T follicular helper cell (primary cell): ENCODE measurements at regions not wholly inside any gene's neighbourhood (a gene's known extent, or its start where the extent isn't known, plus 50 kb on each side); places are given as distances from the start of the nearest gene placed in this dataset.
"Not testable (repeated sequence)": the region's sequence is repeated elsewhere in the genome, so short reads cannot be mapped to it uniquely, and the experiment has no call there.

Source experiments
- DNase-seq: peaks from one replicate; pipeline ENCODE4 v3.0.0-alpha.2; 2020; ENCODE audit warnings: low read depth

DNA sequence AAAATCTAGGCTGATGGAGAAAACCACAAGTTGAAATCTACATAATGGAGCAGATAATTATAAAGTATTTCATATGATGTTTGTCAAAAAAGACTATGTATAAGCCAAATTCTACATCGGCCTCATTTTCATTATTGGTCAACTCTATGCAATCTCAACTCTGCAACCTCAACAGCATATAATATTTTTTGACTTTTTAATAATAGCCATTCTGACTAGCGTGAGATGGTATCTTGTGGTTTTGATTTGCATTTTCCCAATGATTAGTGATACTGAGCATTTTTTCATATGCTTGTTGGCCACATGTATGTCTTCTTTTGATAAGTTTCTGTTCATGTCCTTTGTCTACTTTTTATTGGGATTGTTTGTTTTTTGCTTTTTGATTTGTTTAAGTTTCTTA, 496.1 kb upstream of the SLC39A10 start:
- no peak for DNase-seq

DNA sequence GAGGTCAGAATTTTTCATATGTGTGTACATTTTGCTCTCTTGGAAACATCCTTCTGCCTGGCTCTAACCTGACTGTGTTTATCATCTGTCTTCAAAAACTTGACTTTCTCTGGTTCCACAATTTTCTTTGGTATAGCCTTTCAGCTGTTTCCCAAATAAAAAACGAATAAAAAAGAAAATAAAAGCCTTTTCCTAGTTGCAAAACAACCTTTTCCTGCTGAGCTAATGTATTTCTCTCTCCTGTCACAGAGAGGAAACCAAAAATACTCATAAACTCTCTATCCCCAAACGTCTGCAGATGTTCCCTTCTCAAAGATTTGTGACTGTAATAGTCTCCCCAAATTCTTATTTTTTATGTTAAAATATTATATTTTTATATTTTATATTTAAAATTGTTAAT, 505.3 kb upstream of the SLC39A10 start:
- no peak for DNase-seq

DNA sequence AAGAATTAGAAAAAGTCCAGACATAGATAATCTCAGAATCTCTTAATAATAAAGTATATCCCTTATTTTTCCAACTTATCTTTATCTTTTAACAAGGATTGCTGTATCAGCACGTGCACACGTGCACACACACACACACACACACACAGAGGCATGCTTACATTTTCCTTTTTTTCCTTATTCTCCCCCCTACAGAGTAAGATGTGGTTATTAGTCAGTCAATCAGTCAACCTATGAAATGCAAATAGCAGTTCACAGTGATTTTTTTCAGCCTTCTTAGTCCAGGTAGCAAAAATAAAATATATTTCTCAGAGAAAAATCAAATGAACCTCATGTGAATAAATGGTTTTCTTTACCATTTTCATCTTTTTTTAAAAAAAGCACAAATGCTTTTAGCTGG, 506.2 kb upstream of the SLC39A10 start:
- no peak for DNase-seq

DNA sequence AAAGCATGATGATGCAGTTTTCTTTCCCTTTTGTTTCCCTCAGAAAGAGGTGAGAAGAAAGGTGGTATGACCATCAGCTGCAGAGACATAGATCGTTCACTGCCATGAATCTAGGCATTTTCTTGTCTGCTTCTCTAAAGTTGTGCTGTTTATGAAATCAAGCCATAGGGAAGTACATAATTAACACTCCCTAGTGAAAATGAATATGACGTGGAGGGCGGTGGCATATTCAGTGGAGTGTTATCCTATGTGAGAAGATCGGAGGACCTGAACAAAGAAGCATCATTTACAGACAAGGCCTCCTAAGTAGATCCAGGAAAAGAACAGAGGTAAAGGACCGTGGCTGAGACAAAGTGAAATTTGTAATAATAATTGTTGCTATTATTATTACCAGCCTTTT, 509.0 kb upstream of the SLC39A10 start:
- no peak for DNase-seq

DNA sequence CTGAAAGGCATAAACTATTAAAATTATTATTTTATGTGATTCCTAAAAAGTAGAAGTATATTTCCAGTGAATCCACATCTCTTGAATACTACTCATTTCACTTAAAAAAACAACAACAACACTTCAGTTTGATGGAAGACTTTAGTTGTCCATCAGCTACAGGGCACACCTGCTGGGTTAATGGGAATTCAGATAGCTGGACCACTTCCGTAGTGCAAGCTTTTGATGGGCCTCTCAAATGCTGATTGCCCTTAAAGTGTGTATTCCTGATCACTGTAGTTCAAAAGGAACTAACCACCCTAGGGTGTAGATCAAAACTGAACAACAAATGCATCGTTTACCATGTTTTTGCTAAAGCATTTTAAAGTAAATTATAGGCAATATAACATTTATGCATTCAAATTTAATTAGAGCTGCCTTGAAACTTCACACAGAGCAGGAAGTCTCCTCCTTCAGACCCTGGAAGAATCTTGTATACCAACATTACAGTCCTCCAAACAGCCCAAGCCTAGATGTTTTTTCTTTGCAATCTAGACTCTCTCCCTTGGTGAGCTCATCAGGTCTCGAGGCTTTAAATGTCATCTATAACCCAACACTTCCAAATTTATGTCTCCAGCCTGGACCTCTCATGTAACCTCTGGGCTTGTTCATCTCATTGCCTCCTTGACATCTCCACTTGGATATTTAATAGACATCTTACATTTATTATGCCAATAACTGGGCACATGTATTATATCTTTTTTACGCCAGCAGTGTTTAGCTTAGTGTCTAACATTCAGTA, 510.1 kb upstream of the SLC39A10 start:
- DNase-seq: no peak

DNA sequence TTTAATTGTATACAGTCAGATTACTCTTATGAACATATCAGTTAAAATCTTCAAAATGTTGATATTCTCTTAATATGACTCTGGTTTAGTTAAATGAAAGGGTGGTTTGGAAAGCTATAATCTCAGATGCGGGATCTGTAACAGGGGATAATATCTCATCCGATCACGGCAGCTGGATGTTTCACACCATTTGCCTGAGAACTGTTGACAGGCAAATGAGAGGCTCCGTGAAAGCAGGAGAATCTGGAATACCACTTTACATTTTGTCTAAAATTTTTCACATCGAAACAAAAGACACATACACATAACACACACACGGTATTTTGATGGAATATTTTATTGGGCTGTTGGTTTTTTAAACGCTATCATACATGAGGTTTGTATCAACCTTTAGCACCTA, 518.6 kb upstream of the SLC39A10 start:
- DNase-seq: no peak

DNA sequence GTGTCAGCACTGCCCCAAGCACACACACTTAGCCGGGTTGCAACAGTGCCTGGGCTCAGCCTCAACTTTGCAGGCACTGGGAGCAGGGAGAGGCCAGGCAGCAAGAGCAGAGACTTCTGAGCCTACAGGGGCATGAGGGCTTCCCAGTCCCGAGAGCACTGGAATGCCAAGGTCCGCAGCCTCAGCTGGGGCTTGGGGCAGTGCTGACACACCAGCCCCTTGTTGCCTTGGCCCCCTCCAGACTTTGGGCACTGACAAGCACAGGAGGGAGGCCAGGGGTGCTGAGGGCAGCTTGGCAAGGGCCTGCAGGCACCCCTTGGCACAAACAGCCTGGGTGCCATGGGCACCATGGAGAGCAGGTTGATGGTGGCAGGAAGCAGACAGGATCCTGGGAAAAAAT, 531.1 kb upstream of the SLC39A10 start:
- DNase-seq: not testable (repeated sequence)

DNA sequence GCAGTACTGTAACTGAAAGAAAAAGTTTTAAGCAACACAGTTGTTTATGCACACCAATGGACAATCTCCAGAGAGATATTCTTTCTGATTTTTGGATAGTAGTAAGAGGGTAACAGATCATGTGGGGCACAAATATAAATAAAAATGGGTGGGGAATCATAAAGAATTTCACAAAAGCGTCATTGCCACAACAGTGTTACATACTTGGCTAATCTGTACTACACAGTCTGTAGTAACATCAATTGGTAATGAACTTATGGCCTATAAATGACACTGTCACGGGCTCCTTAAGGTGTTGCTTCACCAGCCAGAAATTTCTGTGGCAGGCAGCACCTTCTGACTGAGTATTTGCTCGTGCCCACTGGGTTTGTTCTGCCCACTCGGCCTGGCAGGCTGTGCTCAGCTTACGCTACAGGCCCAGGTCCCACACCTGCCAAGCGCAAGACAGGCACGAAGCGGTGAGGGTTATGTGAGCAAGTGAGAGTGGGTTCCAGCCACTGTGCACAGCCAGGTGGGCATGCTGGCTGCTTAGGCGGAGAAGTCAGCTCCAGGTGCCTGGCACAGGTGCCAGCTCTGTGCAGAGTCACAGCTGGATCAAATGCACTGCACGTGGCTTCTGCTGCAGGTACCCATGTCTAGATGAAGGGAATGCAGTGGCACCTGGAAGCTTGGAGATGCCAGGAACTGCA, 532.5 kb upstream of the SLC39A10 start:
- DNase-seq: no peak

DNA sequence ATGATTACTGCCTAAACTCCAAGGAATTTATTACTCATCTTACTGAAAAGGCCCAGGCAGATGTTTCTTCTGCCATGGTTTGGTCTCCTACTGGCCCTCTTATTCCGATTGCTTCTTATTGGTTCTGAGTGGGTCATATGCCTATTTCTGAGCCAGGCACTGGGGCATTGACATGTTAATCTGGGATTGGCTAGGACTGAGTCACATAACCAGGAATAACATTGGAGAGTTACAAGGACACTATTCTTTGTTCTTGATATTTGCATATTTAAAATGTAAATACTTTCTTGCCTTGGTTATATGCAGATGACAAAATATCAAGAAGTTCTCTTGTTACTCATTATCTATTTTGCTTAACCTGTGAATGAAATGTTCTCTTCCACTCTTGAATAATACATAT, 534.4 kb upstream of the SLC39A10 start:
- no peak for DNase-seq

DNA sequence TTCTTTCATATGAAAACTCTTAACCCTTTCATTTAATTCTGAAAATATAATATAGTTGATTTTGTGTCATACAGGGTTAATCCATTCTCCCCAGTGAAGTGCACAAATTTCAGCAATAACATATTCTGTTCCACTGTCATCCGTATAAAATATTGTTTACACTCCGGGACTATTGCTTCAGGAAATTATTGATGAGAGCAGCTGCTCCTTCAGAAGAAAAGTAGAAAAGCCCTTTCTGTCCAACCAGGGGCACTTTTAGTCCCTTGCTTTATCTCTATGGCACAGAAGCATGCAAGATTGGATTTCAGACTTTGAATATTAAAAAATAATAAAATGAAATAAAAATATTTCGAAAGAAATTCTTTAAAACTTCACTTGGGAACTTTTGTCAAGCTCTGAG, 535.7 kb upstream of the SLC39A10 start:
- no peak for DNase-seq

DNA sequence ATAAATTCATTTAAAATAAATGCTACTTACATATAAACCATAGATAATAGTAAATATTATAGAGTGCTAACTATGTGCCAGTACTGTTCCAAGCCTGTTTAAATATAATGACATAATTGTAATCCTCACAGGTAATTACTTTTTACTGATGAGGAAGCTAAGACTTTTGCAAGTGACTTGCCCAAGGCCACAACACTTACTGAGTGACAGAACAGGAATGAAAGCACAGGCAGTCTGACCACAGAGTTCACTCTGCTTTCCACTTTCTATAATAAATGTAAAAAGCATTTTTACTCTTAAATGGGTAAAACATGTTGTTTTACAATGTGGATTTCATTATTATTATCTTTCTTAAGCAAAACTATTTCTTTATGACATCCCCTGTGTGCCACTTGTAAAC, 537.8 kb upstream of the SLC39A10 start:
- no peak for DNase-seq

DNA sequence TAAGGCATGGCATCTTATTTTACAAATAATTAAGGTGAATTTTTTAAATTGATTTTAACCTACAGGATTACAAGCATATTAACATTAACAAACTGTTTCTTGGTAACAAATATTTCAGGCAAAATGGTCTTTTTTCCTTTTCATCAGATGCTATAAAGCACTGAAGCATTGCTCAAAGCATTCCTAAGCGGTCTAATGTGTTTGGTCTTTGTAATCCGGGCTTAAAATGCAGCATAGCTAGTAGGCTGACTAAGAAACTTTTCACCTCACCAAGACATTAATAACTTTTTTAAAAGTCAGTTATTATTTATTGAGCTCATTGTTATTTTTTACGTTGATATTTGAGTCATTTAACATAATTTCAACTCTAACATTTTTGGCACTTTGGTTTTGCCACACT, 538.8 kb upstream of the SLC39A10 start:
- no peak for DNase-seq

DNA sequence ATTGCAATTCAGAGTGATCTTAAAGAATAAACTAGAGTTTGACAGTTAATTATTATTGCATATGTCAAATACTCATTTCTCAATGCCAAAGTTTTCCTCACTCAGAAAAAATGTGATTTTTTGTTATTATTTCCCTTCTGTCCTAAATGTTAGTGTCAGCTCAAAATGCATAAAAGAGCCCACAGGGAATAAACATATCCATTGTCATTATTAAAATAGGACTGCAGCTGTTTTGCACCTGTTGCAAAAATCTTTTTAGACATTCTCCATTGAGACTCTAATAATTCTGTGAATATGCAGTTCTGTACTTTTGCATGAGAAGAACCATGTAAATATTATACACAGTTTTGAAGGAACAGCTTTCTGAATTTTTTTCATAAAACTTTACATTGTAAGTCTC, 540.0 kb upstream of the SLC39A10 start:
- DNase-seq: no peak

DNA sequence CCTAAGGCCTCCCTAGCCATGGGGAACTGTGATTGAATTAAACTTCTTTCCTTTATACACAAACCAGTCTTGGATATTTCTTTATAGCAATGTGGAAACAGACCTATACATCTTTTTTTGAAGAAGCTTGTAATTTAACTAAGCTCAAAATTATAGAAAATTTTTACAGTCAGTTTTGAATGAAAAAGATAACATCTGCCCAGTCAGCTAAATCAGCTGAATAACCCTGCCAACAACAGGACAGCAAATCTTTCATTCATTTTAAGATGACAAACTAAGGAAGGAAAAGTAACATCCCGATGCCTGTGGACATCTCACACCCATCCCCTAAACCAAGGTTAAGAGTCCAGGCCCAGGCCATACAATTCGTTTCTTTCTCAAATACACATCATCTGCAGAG, 541.3 kb upstream of the SLC39A10 start:
- no peak for DNase-seq

DNA sequence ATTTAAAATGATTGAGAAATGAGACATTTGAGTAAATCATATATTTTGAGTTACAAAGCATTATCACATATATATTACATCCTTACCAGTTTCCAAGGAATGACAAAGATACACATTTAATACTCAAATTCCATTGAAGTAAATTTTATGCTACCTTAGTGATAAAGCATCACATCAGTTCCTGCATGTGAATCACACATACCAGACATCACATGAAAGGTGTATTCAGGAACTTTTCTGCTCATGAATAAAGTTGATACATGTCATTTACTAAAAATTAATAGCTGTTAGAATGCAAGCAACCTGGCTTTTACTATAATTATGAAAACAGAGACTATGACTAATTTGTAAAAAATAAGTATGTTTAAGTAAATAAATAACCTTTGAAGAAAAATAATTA, 548.8 kb upstream of the SLC39A10 start:
- no peak for DNase-seq

DNA sequence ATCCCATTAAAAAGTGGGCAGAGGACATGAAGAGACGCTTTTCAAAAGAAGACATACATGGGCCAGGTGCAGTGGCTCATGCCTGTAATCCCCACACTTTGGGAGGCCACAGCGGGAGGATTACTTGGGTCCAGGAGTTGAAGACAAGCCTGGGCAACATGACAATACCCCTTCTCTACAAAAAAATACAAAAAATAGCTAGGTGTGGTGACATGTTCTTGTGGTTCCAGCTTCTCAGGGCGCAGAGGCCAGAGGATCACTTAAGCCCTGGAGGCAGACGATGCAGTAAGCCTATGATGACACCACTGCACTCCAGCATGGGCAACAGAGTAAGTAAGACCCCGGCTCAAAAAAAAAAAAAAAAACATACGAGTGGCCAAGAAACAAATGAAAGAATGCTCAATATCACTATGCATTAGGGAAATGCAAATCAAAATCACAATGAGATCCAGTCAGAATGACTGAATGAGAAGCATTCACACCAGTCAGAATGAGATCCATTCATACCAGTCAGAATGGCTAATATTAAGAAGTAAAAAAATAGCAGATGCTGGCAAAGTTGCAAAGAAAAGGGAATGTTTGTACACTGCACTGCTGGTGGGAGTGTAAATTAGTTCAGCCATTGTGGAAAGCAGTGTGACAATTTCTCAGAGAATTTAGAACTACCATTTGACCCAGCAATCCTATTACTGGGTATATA, 550.2 kb upstream of the SLC39A10 start:
- no peak for DNase-seq

DNA sequence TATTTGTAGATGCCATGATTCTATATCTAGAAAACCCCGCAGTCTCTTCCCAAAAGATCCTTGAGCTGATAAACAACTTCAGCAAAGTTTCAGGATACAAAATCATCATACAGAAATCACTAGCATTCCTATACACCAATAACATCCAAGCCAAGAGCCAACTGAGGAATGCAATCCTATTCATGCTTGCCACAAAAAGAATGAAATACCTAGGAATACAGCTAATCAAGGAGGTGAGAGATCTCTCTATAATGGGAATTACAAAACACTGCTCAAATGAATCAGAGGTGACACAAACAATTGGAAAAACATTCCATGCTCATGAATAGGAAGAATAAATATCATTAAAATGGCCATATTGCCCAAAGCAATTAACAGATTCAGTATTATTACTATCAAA, 551.4 kb upstream of the SLC39A10 start:
- DNase-seq: no peak

DNA sequence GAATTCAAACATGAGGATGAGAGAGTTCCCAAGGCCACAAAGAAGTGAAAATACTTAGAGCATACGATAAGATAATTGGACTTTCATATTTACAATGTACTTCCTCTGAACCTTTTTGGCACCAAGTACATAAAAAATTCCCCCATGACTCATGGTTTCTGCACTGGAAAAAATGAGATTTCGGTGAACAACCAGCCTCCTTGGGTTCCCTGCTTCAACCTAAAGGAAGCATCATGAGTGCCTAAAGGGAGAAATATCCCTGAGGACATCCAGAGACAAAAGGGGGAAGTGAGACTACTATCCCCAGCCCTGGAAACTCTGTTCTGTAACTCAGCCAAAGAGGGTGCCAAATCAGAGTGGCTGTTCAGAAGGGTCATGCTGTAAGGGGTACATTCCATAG, 562.7 kb upstream of the SLC39A10 start:
- no peak for DNase-seq

DNA sequence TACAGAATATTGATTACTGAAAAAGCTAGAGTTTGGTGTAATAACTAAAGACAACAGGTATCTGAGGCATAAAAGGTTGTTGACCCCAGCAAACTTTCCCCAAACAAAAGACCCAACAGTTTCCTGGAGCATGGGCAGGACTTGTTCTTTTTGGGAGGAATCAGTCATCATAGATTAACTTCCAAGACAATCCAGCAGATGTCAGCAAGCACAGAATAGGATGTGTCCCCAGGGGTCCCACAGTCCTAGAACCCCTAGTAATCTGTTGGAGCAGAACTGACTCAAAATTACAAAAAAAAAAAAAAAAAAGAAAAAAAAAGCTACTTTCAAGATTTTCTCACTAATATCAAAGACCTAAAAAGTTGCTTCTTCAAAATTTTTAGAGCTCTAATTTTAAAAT, 564.7 kb upstream of the SLC39A10 start:
- no peak for DNase-seq

DNA sequence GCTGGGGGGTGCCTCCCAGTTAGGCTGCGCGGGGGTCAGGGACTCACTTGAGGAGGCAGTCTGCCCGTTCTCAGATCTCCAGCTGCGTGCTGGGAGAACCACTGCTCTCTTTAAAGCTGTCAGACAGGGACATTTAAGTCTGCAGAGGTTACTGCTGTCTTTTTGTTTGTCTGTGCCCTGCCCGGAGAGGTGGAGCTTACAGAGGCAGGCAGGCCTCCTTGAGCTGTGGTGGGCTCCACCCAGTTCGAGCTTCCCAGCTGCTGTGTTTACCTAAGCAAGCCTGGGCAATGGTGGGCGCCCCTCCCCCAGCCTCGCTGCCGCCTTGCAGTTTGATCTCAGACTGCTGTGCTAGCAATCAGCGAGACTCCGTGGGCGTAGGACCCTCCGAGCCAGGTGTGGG, 584.2 kb upstream of the SLC39A10 start:
- DNase-seq: not testable (repeated sequence)

DNA sequence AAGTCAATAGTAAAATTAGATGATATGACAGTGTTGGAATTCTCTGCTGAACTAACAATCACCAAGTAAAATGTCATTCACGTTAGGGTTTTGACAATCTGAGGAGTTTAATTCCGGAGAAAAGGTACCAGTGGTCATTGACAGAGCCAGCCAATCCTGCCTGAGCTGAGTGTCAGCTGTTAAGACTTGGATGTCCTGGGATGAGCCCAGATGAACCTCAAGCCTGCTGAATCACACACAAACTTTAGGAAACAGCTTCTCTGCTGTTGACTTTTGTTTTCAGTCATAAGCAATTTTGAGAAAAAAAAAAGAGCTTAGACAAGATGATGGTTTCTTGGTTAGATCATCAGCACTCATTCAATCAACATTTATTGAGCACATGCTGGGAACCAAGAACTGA, 600.0 kb upstream of the SLC39A10 start:
- DNase-seq: no peak

DNA sequence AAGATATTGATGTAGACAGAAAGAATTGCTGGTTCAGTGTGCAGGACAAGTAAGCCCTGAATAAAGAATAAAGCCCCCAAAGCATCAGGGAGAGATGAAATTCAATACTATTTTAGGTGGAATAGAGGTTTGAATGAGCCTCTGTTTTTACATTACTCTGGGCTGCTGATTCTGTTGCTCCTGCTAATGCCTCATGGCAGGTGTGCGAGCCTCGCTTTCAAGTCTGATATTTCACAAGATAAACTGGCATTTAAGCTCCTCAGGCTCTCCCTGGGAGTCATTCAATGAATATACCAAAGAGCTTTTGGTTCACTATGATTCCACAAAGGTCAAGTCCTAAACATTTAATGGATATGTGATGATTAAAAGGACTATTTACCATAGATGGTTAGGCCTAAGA, 601.0 kb upstream of the SLC39A10 start:
- no peak for DNase-seq

DNA sequence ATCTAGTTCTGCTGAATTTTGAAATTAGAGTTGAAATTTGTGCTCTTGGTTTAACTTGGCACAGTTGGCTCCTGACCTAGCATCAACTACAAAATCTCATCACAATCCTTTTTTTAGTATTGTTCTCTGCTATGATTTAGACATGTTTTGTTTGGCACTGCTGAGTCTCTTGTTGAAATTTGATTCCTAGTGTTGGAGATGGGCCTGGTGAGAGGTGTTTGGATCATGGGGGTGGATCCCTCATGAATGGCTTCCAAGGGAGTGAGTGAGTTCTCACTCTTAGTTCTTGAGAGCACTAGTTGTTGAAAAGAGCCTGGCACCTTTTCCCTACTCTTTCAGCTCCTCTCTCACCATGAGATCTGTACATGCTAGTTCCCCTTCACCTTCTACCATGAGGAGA, 605.6 kb upstream of the SLC39A10 start:
- no peak for DNase-seq
